Keratinocyte (primary cell): ENCODE measurements at regions not wholly inside any gene's neighbourhood (a gene's known extent, or its start where the extent isn't known, plus 50 kb on each side); places are given as distances from the start of the nearest gene placed in this dataset.

ENCODE experiments used
- DNase-seq: peaks from one replicate; pipeline ENCODE4 v3.0.0-alpha.2; 2011; ENCODE audit warnings: low read depth, missing footprints, low spot score
- FAIRE-seq: peaks from 2 replicates; lab custom pipeline; 2011; peaks lifted over from hg19 to GRCh38; lab: Jason Lieb, UNC
- H2AFZ ChIP-seq: 2 replicates; pipeline ENCODE4 v1.6.0; 2012; ENCODE audit warnings: low read length, control low read depth, inconsistent platforms; ENCODE audit not compliant: control insufficient read depth
- H3K27ac ChIP-seq: 2 replicates; pipeline ENCODE4 v1.5.1; 2011; ENCODE audit warnings: low read length; ENCODE audit not compliant: control insufficient read depth, insufficient read depth
- H3K27me3 ChIP-seq: 3 replicates; pipeline ENCODE4 v1.6.0; 2011; ENCODE audit warnings: low read length; ENCODE audit not compliant: control insufficient read depth, insufficient read depth; ENCODE audit errors: extremely low read depth
- H3K36me3 ChIP-seq, 2 experiments: 2 replicates in 1 of 2; 3 replicates in 1 of 2; pipeline ENCODE4 v1.5.1; 2011; ENCODE audit warnings: low read length in 2 of 2, mild to moderate bottlenecking in 1 of 2; ENCODE audit not compliant: control insufficient read depth in 2 of 2, insufficient read depth in 2 of 2; ENCODE audit errors: extremely low read depth in 1 of 2
- H3K4me1 ChIP-seq: 3 replicates; pipeline ENCODE4 v1.5.1; 2011; ENCODE audit warnings: low read length; ENCODE audit not compliant: control insufficient read depth, insufficient read depth; ENCODE audit errors: extremely low read depth
- H3K4me2 ChIP-seq: 3 replicates; pipeline ENCODE4 v1.6.0; 2011; ENCODE audit warnings: low read depth, low read length; ENCODE audit not compliant: control insufficient read depth, insufficient read depth; ENCODE audit errors: extremely low read depth
- H3K4me3 ChIP-seq, 3 experiments: fragments of 200-600 bp in 1 of 3; sonication (generic) in 1 of 3; 2 replicates in 2 of 3; 3 replicates in 1 of 3; pipeline ENCODE4 v1.5.1; 2011 to 2016; ENCODE audit warnings: low read length in 3 of 3, mild to moderate bottlenecking in 3 of 3, control low read depth in 2 of 3, inconsistent platforms in 1 of 3, low read depth in 1 of 3, mixed read lengths in 1 of 3, mixed run types in 1 of 3, moderate library complexity in 1 of 3; ENCODE audit not compliant: control insufficient read depth in 2 of 3, insufficient read depth in 2 of 3; ENCODE audit errors: extremely low read depth in 1 of 3
- H3K79me2 ChIP-seq: 2 replicates; pipeline ENCODE4 v1.6.0; 2012; ENCODE audit warnings: low read length; ENCODE audit not compliant: control insufficient read depth, insufficient read depth
- H3K9ac ChIP-seq: 3 replicates; pipeline ENCODE4 v1.6.0; 2011; ENCODE audit warnings: low read length; ENCODE audit not compliant: control insufficient read depth, insufficient read depth; ENCODE audit errors: extremely low read depth
- H3K9me1 ChIP-seq: 3 replicates; pipeline ENCODE4 v1.6.0; 2011; ENCODE audit warnings: low read length; ENCODE audit not compliant: control insufficient read depth, insufficient read depth; ENCODE audit errors: extremely low read depth
- H3K9me3 ChIP-seq: 2 replicates; pipeline ENCODE4 v1.5.1; 2012; ENCODE audit warnings: low read depth, low read length; ENCODE audit not compliant: control insufficient read depth
- H4K20me1 ChIP-seq: 3 replicates; pipeline ENCODE4 v1.6.0; 2011; ENCODE audit warnings: low read length; ENCODE audit not compliant: control insufficient read depth, insufficient read depth; ENCODE audit errors: extremely low read depth
- EZH2 ChIP-seq: IDR thresholded peaks from one replicate; pipeline ENCODE4 v1.6.1; 2012; ENCODE audit warnings: inconsistent platforms, mild to moderate bottlenecking, low read length, moderate library complexity
- dilution Hi-C: fragments of 300-500 bp; cut with MboI; formaldehyde crosslinking; loops from one replicate; pipeline ENCODE4 v1.7.0; 2020; ENCODE audit warnings: low sequenced_read_pairs; ENCODE audit not compliant: extremely low pct_ligation_motif_present
- TF ChIP-seq, protein P1 (sequence below), 3 experiments: IDR thresholded peaks in 1 of 3; conservative IDR thresholded peaks in 1 of 3; optimal IDR thresholded peaks in 1 of 3; 2 replicates in 2 of 3; 3 replicates in 1 of 3; pipeline versions ENCODE3 to v1.5.1; 2011; ENCODE audit warnings: low read length in 3 of 3, mild to moderate bottlenecking in 3 of 3, moderate library complexity in 2 of 3, control low read depth in 1 of 3, inconsistent platforms in 1 of 3; ENCODE audit not compliant: insufficient read depth in 2 of 3; ENCODE audit errors: extremely low read depth in 1 of 3

GRCh38 chr2:238562446-238562845 lies 135.7 kb downstream of the ASB1 start:
- H3K9me1 ChIP-seq, result no peaks in the 10 kb centered on the region
- H3K27me3 ChIP-seq, result peaks cover 10% of the 10 kb centered on the region
- H3K9ac ChIP-seq, result no peak overlapping the region
- no peaks in the 10 kb centered on the region for H3K4me1 ChIP-seq
- no peak overlapping the region for H3K4me2 ChIP-seq
- TF ChIP-seq, protein P1, sequence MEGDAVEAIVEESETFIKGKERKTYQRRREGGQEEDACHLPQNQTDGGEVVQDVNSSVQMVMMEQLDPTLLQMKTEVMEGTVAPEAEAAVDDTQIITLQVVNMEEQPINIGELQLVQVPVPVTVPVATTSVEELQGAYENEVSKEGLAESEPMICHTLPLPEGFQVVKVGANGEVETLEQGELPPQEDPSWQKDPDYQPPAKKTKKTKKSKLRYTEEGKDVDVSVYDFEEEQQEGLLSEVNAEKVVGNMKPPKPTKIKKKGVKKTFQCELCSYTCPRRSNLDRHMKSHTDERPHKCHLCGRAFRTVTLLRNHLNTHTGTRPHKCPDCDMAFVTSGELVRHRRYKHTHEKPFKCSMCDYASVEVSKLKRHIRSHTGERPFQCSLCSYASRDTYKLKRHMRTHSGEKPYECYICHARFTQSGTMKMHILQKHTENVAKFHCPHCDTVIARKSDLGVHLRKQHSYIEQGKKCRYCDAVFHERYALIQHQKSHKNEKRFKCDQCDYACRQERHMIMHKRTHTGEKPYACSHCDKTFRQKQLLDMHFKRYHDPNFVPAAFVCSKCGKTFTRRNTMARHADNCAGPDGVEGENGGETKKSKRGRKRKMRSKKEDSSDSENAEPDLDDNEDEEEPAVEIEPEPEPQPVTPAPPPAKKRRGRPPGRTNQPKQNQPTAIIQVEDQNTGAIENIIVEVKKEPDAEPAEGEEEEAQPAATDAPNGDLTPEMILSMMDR (optimal IDR thresholded peaks at IDR 0.05 in 1 of 3, IDR thresholded peaks at IDR 0.05 in 1 of 3, conservative IDR thresholded peaks at IDR 0.05 in 1 of 3; ENCODE audit: extremely low read depth in 1 of 3, insufficient read depth in 2 of 3, low read length in 3 of 3), result no peak
- no peak for TF ChIP-seq EZH2
- H2AFZ ChIP-seq, result no peak overlapping the region
- FAIRE-seq, result no peak
- no peak overlapping the region for H3K4me3 ChIP-seq
- no peaks in the 10 kb centered on the region for H3K36me3 ChIP-seq
- no peaks in the 10 kb centered on the region for H3K9me3 ChIP-seq
- H4K20me1 ChIP-seq, result no peaks in the 10 kb centered on the region
- DNase-seq, result no peak
- dilution Hi-C loops, result no loop called here
- no peak overlapping the region for H3K27ac ChIP-seq
- H3K79me2 ChIP-seq, result no peaks in the 10 kb centered on the region

DNA sequence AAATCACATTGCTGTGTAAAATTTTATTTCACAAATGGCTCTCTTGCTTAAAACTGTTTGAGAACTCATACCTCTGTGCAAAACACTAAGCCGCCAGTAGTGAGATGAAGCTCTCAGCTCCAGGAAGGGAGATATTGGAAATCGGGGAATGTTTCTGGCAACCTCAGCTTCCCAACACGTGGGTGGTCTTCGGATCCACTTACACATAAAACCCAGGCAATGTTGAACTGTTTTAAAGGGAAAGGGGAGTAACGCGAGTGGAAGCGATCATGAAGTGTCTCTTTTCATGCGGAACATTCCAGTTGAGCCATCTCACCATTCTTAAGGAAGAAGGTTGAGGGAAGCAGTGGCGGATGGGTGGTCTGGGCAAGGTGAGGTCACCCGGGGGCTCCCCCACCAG lies 136.8 kb downstream of the ASB1 start:
- dilution Hi-C loops, result no loop called here
- FAIRE-seq, result no peak

More for the DNA sequence above, 136.8 kb downstream of the ASB1 start:
- no peak overlapping the region for H2AFZ ChIP-seq
- H3K9me3 ChIP-seq, result no peaks in the 10 kb centered on the region
- H3K4me1 ChIP-seq, result no peaks in the 10 kb centered on the region
- H3K79me2 ChIP-seq, result no peaks in the 10 kb centered on the region
- no peak overlapping the region for H3K9ac ChIP-seq
- peaks cover 13% of the 10 kb centered on the region for H3K27me3 ChIP-seq
- TF ChIP-seq EZH2, result no peak
- TF ChIP-seq, protein P1 (optimal IDR thresholded peaks at IDR 0.05 in 1 of 3, IDR thresholded peaks at IDR 0.05 in 1 of 3, conservative IDR thresholded peaks at IDR 0.05 in 1 of 3; ENCODE audit: extremely low read depth in 1 of 3, insufficient read depth in 2 of 3, low read length in 3 of 3), result no peak
- no peaks in the 10 kb centered on the region for H3K36me3 ChIP-seq
- H4K20me1 ChIP-seq, result no peaks in the 10 kb centered on the region
- H3K4me3 ChIP-seq, result no peak overlapping the region
- H3K27ac ChIP-seq, result no peak overlapping the region
- no peak overlapping the region for H3K4me2 ChIP-seq
- H3K9me1 ChIP-seq, result no peaks in the 10 kb centered on the region
- DNase-seq, result no peak
